ENCODE measurements at regions not wholly inside any gene's neighbourhood (a gene's known extent, or its start where the extent isn't known, plus 50 kb on each side); places are given as distances from the start of the nearest gene placed in this dataset.

- Histone ChIP-seq H3K27ac (replicated peaks) (no peak overlapping the region), H3K36me3 (no peaks in the 10 kb centered on the region), H3K9me3 (replicated peaks) (no peaks in the 10 kb centered on the region), H3K4me1 (no peaks in the 10 kb centered on the region), H3K4me3 (no peak overlapping the region), H3K27me3 (ENCODE audit: low read depth) (no peaks in the 10 kb centered on the region)
- intact Hi-C loops (cut with micrococcal nuclease), result no loop called here
- TF ChIP-seq, protein P1, sequence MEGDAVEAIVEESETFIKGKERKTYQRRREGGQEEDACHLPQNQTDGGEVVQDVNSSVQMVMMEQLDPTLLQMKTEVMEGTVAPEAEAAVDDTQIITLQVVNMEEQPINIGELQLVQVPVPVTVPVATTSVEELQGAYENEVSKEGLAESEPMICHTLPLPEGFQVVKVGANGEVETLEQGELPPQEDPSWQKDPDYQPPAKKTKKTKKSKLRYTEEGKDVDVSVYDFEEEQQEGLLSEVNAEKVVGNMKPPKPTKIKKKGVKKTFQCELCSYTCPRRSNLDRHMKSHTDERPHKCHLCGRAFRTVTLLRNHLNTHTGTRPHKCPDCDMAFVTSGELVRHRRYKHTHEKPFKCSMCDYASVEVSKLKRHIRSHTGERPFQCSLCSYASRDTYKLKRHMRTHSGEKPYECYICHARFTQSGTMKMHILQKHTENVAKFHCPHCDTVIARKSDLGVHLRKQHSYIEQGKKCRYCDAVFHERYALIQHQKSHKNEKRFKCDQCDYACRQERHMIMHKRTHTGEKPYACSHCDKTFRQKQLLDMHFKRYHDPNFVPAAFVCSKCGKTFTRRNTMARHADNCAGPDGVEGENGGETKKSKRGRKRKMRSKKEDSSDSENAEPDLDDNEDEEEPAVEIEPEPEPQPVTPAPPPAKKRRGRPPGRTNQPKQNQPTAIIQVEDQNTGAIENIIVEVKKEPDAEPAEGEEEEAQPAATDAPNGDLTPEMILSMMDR (IDR thresholded peaks at IDR 0.05; ENCODE audit: borderline replicate concordance), result no peak
- no peak for DNase-seq
Measured at GRCh38 chr11:28536504-28537267, 428.5 kb downstream of the METTL15 start.

DNA sequence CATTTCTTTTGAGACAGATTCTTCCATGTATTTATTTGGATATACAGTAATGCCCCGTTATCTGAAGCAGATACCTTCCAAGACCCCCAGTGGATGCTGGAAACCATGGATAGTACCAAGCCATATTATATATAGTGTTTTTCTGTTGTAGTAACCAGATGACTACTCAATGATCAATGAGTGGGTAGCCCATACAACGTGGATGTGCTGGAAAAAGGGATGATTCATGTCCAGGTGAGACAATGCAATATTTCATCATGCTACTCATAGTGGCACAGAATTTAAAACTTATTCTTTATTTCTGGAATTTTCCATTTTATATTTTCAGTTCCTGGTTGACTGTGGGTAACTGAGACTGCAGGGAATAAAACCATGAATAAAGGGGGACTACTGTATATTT lies 427.5 kb downstream of the METTL15 start:
- DNase-seq, result no peak
- Histone ChIP-seq H3K4me1 (no peaks in the 10 kb centered on the region), H3K9me3 (replicated peaks) (no peaks in the 10 kb centered on the region), H3K27me3 (ENCODE audit: low read depth) (no peaks in the 10 kb centered on the region), H3K27ac (replicated peaks) (no peak overlapping the region), H3K4me3 (no peak overlapping the region), H3K36me3 (no peaks in the 10 kb centered on the region)
- intact Hi-C loops (cut with micrococcal nuclease), result no loop called here
- TF ChIP-seq, protein P1 (IDR thresholded peaks at IDR 0.05; ENCODE audit: borderline replicate concordance), result no peak

GRCh38 chr11:28529540-28530410 lies 421.6 kb downstream of the METTL15 start:
- Histone ChIP-seq H3K27ac (replicated peaks) (no peak overlapping the region), H3K9me3 (replicated peaks) (peaks cover 25% of the 10 kb centered on the region), H3K4me3 (no peak overlapping the region), H3K4me1 (no peaks in the 10 kb centered on the region), H3K36me3 (no peaks in the 10 kb centered on the region), H3K27me3 (ENCODE audit: low read depth) (no peaks in the 10 kb centered on the region)
- intact Hi-C loops (cut with micrococcal nuclease), result loop anchor here (5.0 kb wide), 1 partner anchor 832 kb away; no protein-coding TSS in a partner anchor
- no peak for DNase-seq
- TF ChIP-seq, protein P1 (IDR thresholded peaks at IDR 0.05; ENCODE audit: borderline replicate concordance), result peak; percentile 58

GRCh38 chr11:28529046-28529445 lies 420.9 kb downstream of the METTL15 start:
- H3K4me1 ChIP-seq, result no peaks in the 10 kb centered on the region
- H3K4me3 ChIP-seq, result no peak overlapping the region
- no peaks in the 10 kb centered on the region for H3K36me3 ChIP-seq
- intact Hi-C loops (cut with micrococcal nuclease), result no loop called here
- no peaks in the 10 kb centered on the region for H3K27me3 ChIP-seq (ENCODE audit: low read depth)
- DNase-seq, result no peak
- peaks cover 32% of the 10 kb centered on the region for H3K9me3 ChIP-seq (replicated peaks)
- TF ChIP-seq, protein P1 (IDR thresholded peaks at IDR 0.05; ENCODE audit: borderline replicate concordance), result no peak
- H3K27ac ChIP-seq (replicated peaks), result no peak overlapping the region

- H3K4me3 ChIP-seq, result no peak overlapping the region
- TF ChIP-seq, protein P1 (IDR thresholded peaks at IDR 0.05; ENCODE audit: borderline replicate concordance), result no peak
- intact Hi-C loops (cut with micrococcal nuclease), result no loop called here
- no peaks in the 10 kb centered on the region for H3K4me1 ChIP-seq
- peaks cover 32% of the 10 kb centered on the region for H3K9me3 ChIP-seq (replicated peaks)
- H3K27ac ChIP-seq (replicated peaks), result no peak overlapping the region
- no peaks in the 10 kb centered on the region for H3K27me3 ChIP-seq (ENCODE audit: low read depth)
- DNase-seq, result no peak
- H3K36me3 ChIP-seq, result no peaks in the 10 kb centered on the region
Measured at GRCh38 chr11:28528217-28528616, 420.0 kb downstream of the METTL15 start.

All from left ventricle myocardium inferior (tissue), 1 donor.